Neural progenitor cell (in vitro differentiated cells): ENCODE measurements at regions not wholly inside any gene's neighbourhood (a gene's known extent, or its start where the extent isn't known, plus 50 kb on each side); places are given as distances from the start of the nearest gene placed in this dataset.

Source experiments
- CTCF ChIP-seq: fragments of 200-600 bp; sonication (generic); IDR thresholded peaks from 2 replicates; pipeline ENCODE4 v1.5.1; 2017; ENCODE audit warnings: antibody characterized with exemption, mild to moderate bottlenecking
- EZH2 ChIP-seq: fragments of 200-600 bp; sonication (generic); IDR thresholded peaks from 2 replicates; pipeline ENCODE4 v1.6.1; 2017; ENCODE audit warnings: antibody characterized with exemption, mild to moderate bottlenecking, moderate library complexity
- EZH2phosphoT487 ChIP-seq: fragments of 200-600 bp; sonication (generic); IDR thresholded peaks from 2 replicates; pipeline ENCODE4 v1.6.1; 2017; ENCODE audit warnings: antibody characterized with exemption

GRCh38 chr6:95698271-95698670 is 120.9 kb downstream of the MANEA start:
- TF ChIP-seq CTCF (no peak), EZH2 (no peak), EZH2phosphoT487 (no peak)
